HEK293 (cell line): ENCODE measurements at regions not wholly inside any gene's neighbourhood (a gene's known extent, or its start where the extent isn't known, plus 50 kb on each side); places are given as distances from the start of the nearest gene placed in this dataset.

ENCODE experiments used
- RBAK ChIP-seq: fragments of 450-650 bp; formaldehyde crosslinking; IDR thresholded peaks from 2 replicates; pipeline ENCODE4 v1.5.1; 2016; ENCODE audit warnings: missing biosample characterization, missing genetic modification characterization
- YY1 ChIP-seq: fragments of 450-650 bp; formaldehyde crosslinking; IDR thresholded peaks from 2 replicates; pipeline ENCODE4 v1.5.1; 2018; ENCODE audit warnings: missing biosample characterization, missing genetic modification characterization
- YY2 ChIP-seq: fragments of 450-650 bp; formaldehyde crosslinking; IDR thresholded peaks from 2 replicates; pipeline ENCODE4 v1.5.1; 2016; ENCODE audit warnings: missing biosample characterization, missing genetic modification characterization
- ZNF37A ChIP-seq: fragments of 450-650 bp; IDR thresholded peaks from 2 replicates; pipeline ENCODE4 v1.5.1; 2018; ENCODE audit warnings: missing biosample characterization, missing genetic modification characterization
- ZNF629 ChIP-seq: fragments of 450-650 bp; formaldehyde crosslinking; IDR thresholded peaks from 2 replicates; pipeline ENCODE4 v1.5.1; 2017; ENCODE audit warnings: missing biosample characterization, missing genetic modification characterization
- ZNF747 ChIP-seq: fragments of 450-650 bp; formaldehyde crosslinking; IDR thresholded peaks from 2 replicates; pipeline ENCODE4 v1.5.1; 2016; ENCODE audit warnings: missing biosample characterization, missing genetic modification characterization
- TF ChIP-seq, protein P1 (sequence below): fragments of 450-650 bp; formaldehyde crosslinking; IDR thresholded peaks from 2 replicates; pipeline ENCODE4 v1.5.1; 2016; ENCODE audit warnings: missing biosample characterization, missing genetic modification characterization
- TF ChIP-seq, protein P2 (sequence below): fragments of 450-650 bp; IDR thresholded peaks from 2 replicates; pipeline ENCODE4 v1.5.1; 2018; ENCODE audit warnings: missing biosample characterization, mild to moderate bottlenecking, missing genetic modification characterization
- TF ChIP-seq, protein P3 (sequence below): fragments of 450-650 bp; formaldehyde crosslinking; IDR thresholded peaks from 2 replicates; pipeline ENCODE4 v1.5.1; 2016; ENCODE audit warnings: missing biosample characterization, missing genetic modification characterization

DNA sequence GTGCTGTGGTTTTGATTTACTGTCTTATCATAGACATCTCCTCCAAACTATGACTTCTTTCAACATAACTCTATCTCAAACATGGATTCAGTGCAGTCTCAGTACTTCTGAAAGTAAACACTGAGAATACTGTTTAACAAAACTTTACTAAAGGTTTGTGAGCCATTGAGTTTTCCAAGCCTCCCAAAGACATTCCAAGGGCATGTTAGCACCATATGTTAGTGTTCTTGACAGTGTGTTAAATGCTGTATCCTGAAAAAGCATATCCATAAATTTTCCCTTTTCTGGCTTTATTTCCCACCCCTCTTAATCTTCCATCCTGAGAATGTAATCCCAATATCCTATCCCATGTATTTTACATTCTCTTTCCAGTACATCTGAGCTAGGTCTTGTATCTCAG is 446.8 kb upstream of the CXADR start:
- TF ChIP-seq, protein P1, sequence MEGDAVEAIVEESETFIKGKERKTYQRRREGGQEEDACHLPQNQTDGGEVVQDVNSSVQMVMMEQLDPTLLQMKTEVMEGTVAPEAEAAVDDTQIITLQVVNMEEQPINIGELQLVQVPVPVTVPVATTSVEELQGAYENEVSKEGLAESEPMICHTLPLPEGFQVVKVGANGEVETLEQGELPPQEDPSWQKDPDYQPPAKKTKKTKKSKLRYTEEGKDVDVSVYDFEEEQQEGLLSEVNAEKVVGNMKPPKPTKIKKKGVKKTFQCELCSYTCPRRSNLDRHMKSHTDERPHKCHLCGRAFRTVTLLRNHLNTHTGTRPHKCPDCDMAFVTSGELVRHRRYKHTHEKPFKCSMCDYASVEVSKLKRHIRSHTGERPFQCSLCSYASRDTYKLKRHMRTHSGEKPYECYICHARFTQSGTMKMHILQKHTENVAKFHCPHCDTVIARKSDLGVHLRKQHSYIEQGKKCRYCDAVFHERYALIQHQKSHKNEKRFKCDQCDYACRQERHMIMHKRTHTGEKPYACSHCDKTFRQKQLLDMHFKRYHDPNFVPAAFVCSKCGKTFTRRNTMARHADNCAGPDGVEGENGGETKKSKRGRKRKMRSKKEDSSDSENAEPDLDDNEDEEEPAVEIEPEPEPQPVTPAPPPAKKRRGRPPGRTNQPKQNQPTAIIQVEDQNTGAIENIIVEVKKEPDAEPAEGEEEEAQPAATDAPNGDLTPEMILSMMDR (tag by site-specific recombination), result no peak
- TF ChIP-seq ZNF37A (tag by site-specific recombination), result no peak
- TF ChIP-seq, protein P2, sequence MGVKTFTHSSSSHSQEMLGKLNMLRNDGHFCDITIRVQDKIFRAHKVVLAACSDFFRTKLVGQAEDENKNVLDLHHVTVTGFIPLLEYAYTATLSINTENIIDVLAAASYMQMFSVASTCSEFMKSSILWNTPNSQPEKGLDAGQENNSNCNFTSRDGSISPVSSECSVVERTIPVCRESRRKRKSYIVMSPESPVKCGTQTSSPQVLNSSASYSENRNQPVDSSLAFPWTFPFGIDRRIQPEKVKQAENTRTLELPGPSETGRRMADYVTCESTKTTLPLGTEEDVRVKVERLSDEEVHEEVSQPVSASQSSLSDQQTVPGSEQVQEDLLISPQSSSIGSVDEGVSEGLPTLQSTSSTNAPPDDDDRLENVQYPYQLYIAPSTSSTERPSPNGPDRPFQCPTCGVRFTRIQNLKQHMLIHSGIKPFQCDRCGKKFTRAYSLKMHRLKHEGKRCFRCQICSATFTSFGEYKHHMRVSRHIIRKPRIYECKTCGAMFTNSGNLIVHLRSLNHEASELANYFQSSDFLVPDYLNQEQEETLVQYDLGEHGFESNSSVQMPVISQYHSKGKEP (tag by site-specific recombination), result no peak
- TF ChIP-seq, protein P3, sequence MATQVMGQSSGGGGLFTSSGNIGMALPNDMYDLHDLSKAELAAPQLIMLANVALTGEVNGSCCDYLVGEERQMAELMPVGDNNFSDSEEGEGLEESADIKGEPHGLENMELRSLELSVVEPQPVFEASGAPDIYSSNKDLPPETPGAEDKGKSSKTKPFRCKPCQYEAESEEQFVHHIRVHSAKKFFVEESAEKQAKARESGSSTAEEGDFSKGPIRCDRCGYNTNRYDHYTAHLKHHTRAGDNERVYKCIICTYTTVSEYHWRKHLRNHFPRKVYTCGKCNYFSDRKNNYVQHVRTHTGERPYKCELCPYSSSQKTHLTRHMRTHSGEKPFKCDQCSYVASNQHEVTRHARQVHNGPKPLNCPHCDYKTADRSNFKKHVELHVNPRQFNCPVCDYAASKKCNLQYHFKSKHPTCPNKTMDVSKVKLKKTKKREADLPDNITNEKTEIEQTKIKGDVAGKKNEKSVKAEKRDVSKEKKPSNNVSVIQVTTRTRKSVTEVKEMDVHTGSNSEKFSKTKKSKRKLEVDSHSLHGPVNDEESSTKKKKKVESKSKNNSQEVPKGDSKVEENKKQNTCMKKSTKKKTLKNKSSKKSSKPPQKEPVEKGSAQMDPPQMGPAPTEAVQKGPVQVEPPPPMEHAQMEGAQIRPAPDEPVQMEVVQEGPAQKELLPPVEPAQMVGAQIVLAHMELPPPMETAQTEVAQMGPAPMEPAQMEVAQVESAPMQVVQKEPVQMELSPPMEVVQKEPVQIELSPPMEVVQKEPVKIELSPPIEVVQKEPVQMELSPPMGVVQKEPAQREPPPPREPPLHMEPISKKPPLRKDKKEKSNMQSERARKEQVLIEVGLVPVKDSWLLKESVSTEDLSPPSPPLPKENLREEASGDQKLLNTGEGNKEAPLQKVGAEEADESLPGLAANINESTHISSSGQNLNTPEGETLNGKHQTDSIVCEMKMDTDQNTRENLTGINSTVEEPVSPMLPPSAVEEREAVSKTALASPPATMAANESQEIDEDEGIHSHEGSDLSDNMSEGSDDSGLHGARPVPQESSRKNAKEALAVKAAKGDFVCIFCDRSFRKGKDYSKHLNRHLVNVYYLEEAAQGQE (tag by site-specific recombination), result no peak
- no peak for TF ChIP-seq YY1 (tag by site-specific recombination)
- no peak for TF ChIP-seq ZNF747
- TF ChIP-seq ZNF629 (tag by site-specific recombination), result no peak
- no peak for TF ChIP-seq RBAK (tag by site-specific recombination)
- no peak for TF ChIP-seq YY2 (tag by site-specific recombination)
